ENCODE measurements at regions not wholly inside any gene's neighbourhood (a gene's known extent, or its start where the extent isn't known, plus 50 kb on each side); places are given as distances from the start of the nearest gene placed in this dataset.

GRCh38 chr10:129393812-129394211 lies 73.2 kb upstream of the MGMT start:
- Histone ChIP-seq H2BK120ac (ENCODE audit: low read depth, low read length) (no peak overlapping the region), H3K18ac (ENCODE audit: low read depth in 1 of 2, low read length in 2 of 2) (no peak overlapping the region), H3K4me3 (ENCODE audit: insufficient read depth in 1 of 2, low read depth in 1 of 2, low read length in 2 of 2) (no peak overlapping the region), H3K4ac (ENCODE audit: low read depth in 1 of 2, low read length in 2 of 2) (no peak overlapping the region), H3K23ac (ENCODE audit: low read length in 2 of 2) (no peak overlapping the region), H3K4me1 (ENCODE audit: control insufficient read depth, insufficient read depth, low read depth, low read length) (no peaks in the 10 kb centered on the region), H2BK12ac (ENCODE audit: low read length in 2 of 2) (no peak overlapping the region), H3K27ac (ENCODE audit: low read length, poor library complexity, severe bottlenecking) (no peak overlapping the region), H2BK15ac (ENCODE audit: low read depth, poor library complexity, severe bottlenecking) (no peak overlapping the region), H3K27me3 (ENCODE audit: control insufficient read depth in 1 of 2, insufficient read depth in 1 of 2, low read length in 2 of 2) (no peaks in the 10 kb centered on the region), H2AK5ac (ENCODE audit: low read length, severe bottlenecking) (no peak overlapping the region), H2BK5ac (ENCODE audit: low read depth, low read length, poor library complexity, severe bottlenecking) (no peak overlapping the region), H4K91ac (ENCODE audit: low read length) (no peak overlapping the region), H3K9me3 (ENCODE audit: control insufficient read depth, low read length) (no peaks in the 10 kb centered on the region), H3K79me1 (replicated peaks; ENCODE audit: low read length, poor library complexity, severe bottlenecking) (no peaks in the 10 kb centered on the region), H3K36me3 (ENCODE audit: control insufficient read depth in 1 of 2, insufficient read depth in 2 of 2, low read depth in 1 of 2, low read length in 2 of 2) (no peaks in the 10 kb centered on the region), H4K8ac (ENCODE audit: low read length) (no peak overlapping the region), H3K4me2 (ENCODE audit: low read length, poor library complexity, severe bottlenecking) (no peak overlapping the region), H2AFZ (ENCODE audit: low read depth, low read length) (no peak overlapping the region), H3K14ac (ENCODE audit: low read length in 2 of 2) (no peak overlapping the region), H3K9ac (ENCODE audit: low read length) (no peak overlapping the region)
- 94% methylated on average over 3 of the region's 10 CpGs for WGBS
- DNase-seq = no peak

- Histone ChIP-seq H3K23ac (ENCODE audit: low read length in 2 of 2) (no peak overlapping the region), H3K9ac (ENCODE audit: low read length) (no peak overlapping the region), H2AFZ (ENCODE audit: low read depth, low read length) (no peak overlapping the region), H2BK12ac (ENCODE audit: low read length in 2 of 2) (no peak overlapping the region), H3K79me1 (replicated peaks; ENCODE audit: low read length, poor library complexity, severe bottlenecking) (no peaks in the 10 kb centered on the region), H4K91ac (ENCODE audit: low read length) (no peak overlapping the region), H4K8ac (ENCODE audit: low read length) (no peak overlapping the region), H3K4me3 (ENCODE audit: insufficient read depth in 1 of 2, low read depth in 1 of 2, low read length in 2 of 2) (no peak overlapping the region), H3K14ac (ENCODE audit: low read length in 2 of 2) (no peak overlapping the region), H3K4me1 (ENCODE audit: control insufficient read depth, insufficient read depth, low read depth, low read length) (no peaks in the 10 kb centered on the region), H3K27me3 (ENCODE audit: control insufficient read depth in 1 of 2, insufficient read depth in 1 of 2, low read length in 2 of 2) (no peaks in the 10 kb centered on the region), H2BK5ac (ENCODE audit: low read depth, low read length, poor library complexity, severe bottlenecking) (no peak overlapping the region), H3K4me2 (ENCODE audit: low read length, poor library complexity, severe bottlenecking) (no peak overlapping the region), H3K4ac (ENCODE audit: low read depth in 1 of 2, low read length in 2 of 2) (no peak overlapping the region), H3K9me3 (ENCODE audit: control insufficient read depth, low read length) (no peaks in the 10 kb centered on the region), H2BK15ac (ENCODE audit: low read depth, poor library complexity, severe bottlenecking) (no peak overlapping the region), H3K18ac (ENCODE audit: low read depth in 1 of 2, low read length in 2 of 2) (no peak overlapping the region), H2AK5ac (ENCODE audit: low read length, severe bottlenecking) (no peak overlapping the region), H2BK120ac (ENCODE audit: low read depth, low read length) (no peak overlapping the region), H3K27ac (ENCODE audit: low read length, poor library complexity, severe bottlenecking) (no peak overlapping the region), H3K36me3 (ENCODE audit: control insufficient read depth in 1 of 2, insufficient read depth in 2 of 2, low read depth in 1 of 2, low read length in 2 of 2) (no peaks in the 10 kb centered on the region)
- 90% methylated on average over 24 of the region's 25 CpGs for WGBS
- DNase-seq = no peak
Measured at GRCh38 chr10:129394518-129395328, 72.3 kb upstream of the MGMT start.

DNA sequence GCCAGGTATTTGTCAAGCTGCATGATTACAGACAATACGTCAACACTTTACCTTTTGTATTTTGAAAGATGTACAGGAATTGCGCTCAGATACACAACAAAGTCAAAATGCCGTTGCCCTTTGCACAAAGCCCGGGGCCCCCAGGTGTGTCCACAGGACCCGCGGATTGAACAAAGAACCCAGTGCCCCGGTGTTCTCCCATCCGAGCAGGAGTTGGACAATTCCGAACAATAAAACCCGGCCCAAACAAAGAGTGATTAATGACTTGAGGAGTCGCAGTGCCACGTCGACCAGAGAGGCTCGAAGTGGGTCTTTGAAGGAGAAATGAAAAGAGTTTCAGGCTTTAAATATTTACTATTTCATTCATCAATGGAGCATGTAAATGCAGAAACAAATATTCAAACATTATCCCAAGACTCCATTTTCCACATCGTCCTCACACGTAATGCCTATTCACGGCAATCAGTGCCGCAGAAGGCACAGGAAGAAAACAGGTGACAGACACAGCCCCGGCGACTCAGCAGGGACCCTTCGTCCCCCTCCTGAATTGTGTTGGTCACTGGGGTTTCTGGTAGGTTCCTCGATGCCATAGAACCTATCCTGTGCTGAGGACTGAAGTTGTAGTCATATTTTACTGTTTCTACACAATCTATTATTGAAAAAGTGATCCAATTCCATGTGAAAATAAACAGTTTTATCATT lies 70.9 kb upstream of the MGMT start:
- no peaks in the 10 kb centered on the region for H3K9me3 ChIP-seq (ENCODE audit: control insufficient read depth, low read length)
- no peaks in the 10 kb centered on the region for H3K27me3 ChIP-seq (ENCODE audit: control insufficient read depth in 1 of 2, insufficient read depth in 1 of 2, low read length in 2 of 2)
- no peak overlapping the region for H2BK120ac ChIP-seq (ENCODE audit: low read depth, low read length)
- H2BK5ac ChIP-seq (ENCODE audit: low read depth, low read length, poor library complexity, severe bottlenecking) = no peak overlapping the region
- H2AFZ ChIP-seq (ENCODE audit: low read depth, low read length) = no peak overlapping the region
- no peak overlapping the region for H2AK5ac ChIP-seq (ENCODE audit: low read length, severe bottlenecking)
- H3K4me1 ChIP-seq (ENCODE audit: control insufficient read depth, insufficient read depth, low read depth, low read length) = no peaks in the 10 kb centered on the region
- H4K91ac ChIP-seq (ENCODE audit: low read length) = no peak overlapping the region
- H3K4ac ChIP-seq (ENCODE audit: low read depth in 1 of 2, low read length in 2 of 2) = no peak overlapping the region
- H3K27ac ChIP-seq (ENCODE audit: low read length, poor library complexity, severe bottlenecking) = no peak overlapping the region
- 94% methylated on average over 17 of the region's 22 CpGs for WGBS
- H2BK12ac ChIP-seq (ENCODE audit: low read length in 2 of 2) = no peak overlapping the region
- no peak overlapping the region for H3K4me2 ChIP-seq (ENCODE audit: low read length, poor library complexity, severe bottlenecking)
- no peak for DNase-seq
- no peak overlapping the region for H4K8ac ChIP-seq (ENCODE audit: low read length)
- no peaks in the 10 kb centered on the region for H3K79me1 ChIP-seq (replicated peaks; ENCODE audit: low read length, poor library complexity, severe bottlenecking)
- H2BK15ac ChIP-seq (ENCODE audit: low read depth, poor library complexity, severe bottlenecking) = no peak overlapping the region
- H3K14ac ChIP-seq (ENCODE audit: low read length in 2 of 2) = no peak overlapping the region
- H3K23ac ChIP-seq (ENCODE audit: low read length in 2 of 2) = no peak overlapping the region
- no peaks in the 10 kb centered on the region for H3K36me3 ChIP-seq (ENCODE audit: control insufficient read depth in 1 of 2, insufficient read depth in 2 of 2, low read depth in 1 of 2, low read length in 2 of 2)
- H3K4me3 ChIP-seq (ENCODE audit: insufficient read depth in 1 of 2, low read depth in 1 of 2, low read length in 2 of 2) = no peak overlapping the region
- H3K9ac ChIP-seq (ENCODE audit: low read length) = no peak overlapping the region
- no peak overlapping the region for H3K18ac ChIP-seq (ENCODE audit: low read depth in 1 of 2, low read length in 2 of 2)

GRCh38 chr10:129397198-129397974 lies 69.7 kb upstream of the MGMT start:
- Histone ChIP-seq H2BK120ac (ENCODE audit: low read depth, low read length) (no peak overlapping the region), H3K9me3 (ENCODE audit: control insufficient read depth, low read length) (no peaks in the 10 kb centered on the region), H3K4me3 (ENCODE audit: insufficient read depth in 1 of 2, low read depth in 1 of 2, low read length in 2 of 2) (no peak overlapping the region), H3K23ac (ENCODE audit: low read length in 2 of 2) (no peak overlapping the region), H2BK15ac (ENCODE audit: low read depth, poor library complexity, severe bottlenecking) (no peak overlapping the region), H3K79me1 (replicated peaks; ENCODE audit: low read length, poor library complexity, severe bottlenecking) (no peaks in the 10 kb centered on the region), H2BK12ac (ENCODE audit: low read length in 2 of 2) (no peak overlapping the region), H2BK5ac (ENCODE audit: low read depth, low read length, poor library complexity, severe bottlenecking) (no peak overlapping the region), H3K27me3 (ENCODE audit: control insufficient read depth in 1 of 2, insufficient read depth in 1 of 2, low read length in 2 of 2) (no peaks in the 10 kb centered on the region), H3K4me2 (ENCODE audit: low read length, poor library complexity, severe bottlenecking) (no peak overlapping the region), H2AK5ac (ENCODE audit: low read length, severe bottlenecking) (no peak overlapping the region), H4K91ac (ENCODE audit: low read length) (no peak overlapping the region), H3K9ac (ENCODE audit: low read length) (no peak overlapping the region), H3K4me1 (ENCODE audit: control insufficient read depth, insufficient read depth, low read depth, low read length) (no peaks in the 10 kb centered on the region), H3K27ac (ENCODE audit: low read length, poor library complexity, severe bottlenecking) (no peak overlapping the region), H4K8ac (ENCODE audit: low read length) (no peak overlapping the region), H3K18ac (ENCODE audit: low read depth in 1 of 2, low read length in 2 of 2) (no peak overlapping the region), H2AFZ (ENCODE audit: low read depth, low read length) (no peak overlapping the region), H3K14ac (ENCODE audit: low read length in 2 of 2) (no peak overlapping the region), H3K4ac (ENCODE audit: low read depth in 1 of 2, low read length in 2 of 2) (no peak overlapping the region), H3K36me3 (ENCODE audit: control insufficient read depth in 1 of 2, insufficient read depth in 2 of 2, low read depth in 1 of 2, low read length in 2 of 2) (no peaks in the 10 kb centered on the region)
- 81% methylated on average over 16 of the region's 16 CpGs for WGBS
- DNase-seq = no peak

Measured in mesenchymal stem cell (in vitro differentiated cells and primary cell).